WTC11 (cell line): ENCODE measurements at regions not wholly inside any gene's neighbourhood (a gene's known extent, or its start where the extent isn't known, plus 50 kb on each side); places are given as distances from the start of the nearest gene placed in this dataset.

ENCODE experiments used
- ATAC-seq: fragments of 200-7000 bp; cut with Tn5 transposase; 2 replicates; pipeline ENCODE4 v1.10.0; 2021; ENCODE audit warnings: mild to moderate bottlenecking, moderate library complexity
- CTCF ChIA-PET: fragments of 300-600 bp; sonication (Branson Sonifier 250); formaldehyde crosslinking; loops from one replicate; lab custom pipeline; 2021; ENCODE audit warnings: antibody characterized with exemption; lab: Charles Lee
- POLR2A ChIA-PET: fragments of 350-600 bp; sonication (Branson Sonifier 250); formaldehyde crosslinking; loops from one replicate; lab custom pipeline; 2021; ENCODE audit warnings: antibody characterized with exemption; lab: Charles Lee
- DNase-seq: peaks from one replicate; pipeline ENCODE4 v3.0.0; 2021; ENCODE audit warnings: low spot score
- H3K27ac Mint-ChIP-seq: 2 replicates; pipeline ENCODE4 v1.8.0; 2021; ENCODE audit warnings: mixed read lengths
- H3K27me3 Mint-ChIP-seq: 2 replicates; pipeline ENCODE4 v1.8.0; 2021; ENCODE audit warnings: low read depth, mild to moderate bottlenecking, moderate library complexity, mixed read lengths
- H3K36me3 Mint-ChIP-seq: 2 replicates; pipeline ENCODE4 v1.8.0; 2021; ENCODE audit warnings: mixed read lengths
- H3K4me1 Mint-ChIP-seq: 2 replicates; pipeline ENCODE4 v1.8.0; 2022; ENCODE audit warnings: mixed read lengths
- H3K4me3 Mint-ChIP-seq: 2 replicates; pipeline ENCODE4 v1.8.0; 2021; ENCODE audit warnings: mild to moderate bottlenecking, moderate library complexity, mixed read lengths
- H3K9me3 Mint-ChIP-seq: 2 replicates; pipeline ENCODE4 v1.8.0; 2021; ENCODE audit warnings: mixed read lengths
- CBFB ChIP-seq: sonication (generic); formaldehyde crosslinking; IDR thresholded peaks from 2 replicates; pipeline ENCODE4 v1.8.1; 2022; ENCODE audit warnings: mild to moderate bottlenecking, low read depth, missing genetic modification reagents
- CREB1 ChIP-seq: sonication (generic); formaldehyde crosslinking; IDR thresholded peaks from 2 replicates; pipeline ENCODE4 v1.8.0; 2023; ENCODE audit warnings: mild to moderate bottlenecking, missing genetic modification reagents
- FOXK1 ChIP-seq: sonication (generic); formaldehyde crosslinking; IDR thresholded peaks from 2 replicates; pipeline ENCODE4 v1.8.0; 2022; ENCODE audit warnings: mild to moderate bottlenecking, moderate library complexity, missing genetic modification reagents
- FOXP1 ChIP-seq: sonication (generic); formaldehyde crosslinking; IDR thresholded peaks from 2 replicates; pipeline ENCODE4 v1.8.0; 2022; ENCODE audit warnings: missing genetic modification reagents, mild to moderate bottlenecking, moderate library complexity, borderline replicate concordance
- NR2C2 ChIP-seq: sonication (generic); formaldehyde crosslinking; IDR thresholded peaks from 2 replicates; pipeline ENCODE4 v1.8.0; 2022; ENCODE audit warnings: mild to moderate bottlenecking, missing genetic modification reagents
- NR3C1 ChIP-seq: sonication (generic); formaldehyde crosslinking; conservative IDR thresholded peaks from 2 replicates; pipeline ENCODE4 v1.8.1; 2023; ENCODE audit warnings: low read depth, mild to moderate bottlenecking, missing genetic modification reagents
- SMAD3 ChIP-seq: sonication (generic); formaldehyde crosslinking; IDR thresholded peaks from 2 replicates; pipeline ENCODE4 v1.8.0; 2022; ENCODE audit warnings: missing genetic modification reagents, mild to moderate bottlenecking, borderline replicate concordance
- TEAD4 ChIP-seq: sonication (generic); formaldehyde crosslinking; IDR thresholded peaks from 2 replicates; pipeline ENCODE4 v1.8.0; 2022; ENCODE audit warnings: mild to moderate bottlenecking, missing genetic modification reagents
- TP53 ChIP-seq: sonication (generic); formaldehyde crosslinking; IDR thresholded peaks from 2 replicates; pipeline ENCODE4 v1.8.1; 2023; ENCODE audit warnings: mild to moderate bottlenecking, missing genetic modification reagents
- ZNF232 ChIP-seq: sonication (generic); formaldehyde crosslinking; IDR thresholded peaks from 2 replicates; pipeline ENCODE4 v1.8.0; 2022; ENCODE audit warnings: mild to moderate bottlenecking, missing genetic modification reagents
- TF ChIP-seq, protein P1 (sequence below): sonication (generic); formaldehyde crosslinking; IDR thresholded peaks from 2 replicates; pipeline ENCODE4 v1.8.0; 2022; ENCODE audit warnings: mild to moderate bottlenecking, missing genetic modification reagents
- TF ChIP-seq, protein P2 (sequence below): sonication (generic); formaldehyde crosslinking; conservative IDR thresholded peaks from 2 replicates; pipeline ENCODE4 v1.8.1; 2022; ENCODE audit warnings: mild to moderate bottlenecking, missing genetic modification reagents
- TF ChIP-seq, protein P3 (sequence below): sonication (generic); formaldehyde crosslinking; IDR thresholded peaks from 2 replicates; pipeline ENCODE4 v1.8.1; 2022; ENCODE audit warnings: mild to moderate bottlenecking, moderate library complexity, missing genetic modification reagents
- TF ChIP-seq, protein P4 (sequence below): fragments of 250-450 bp; sonication (Bioruptor Pico); IDR thresholded peaks from 2 replicates; pipeline ENCODE4 v1.9.0; 2021; ENCODE audit warnings: mild to moderate bottlenecking
- TF ChIP-seq, protein P5 (sequence below): sonication (generic); formaldehyde crosslinking; IDR thresholded peaks from 2 replicates; pipeline ENCODE4 v1.8.1; 2023; ENCODE audit warnings: mild to moderate bottlenecking, moderate library complexity, missing genetic modification reagents
- TF ChIP-seq, protein P6 (sequence below): sonication (generic); formaldehyde crosslinking; IDR thresholded peaks from 2 replicates; pipeline ENCODE4 v1.8.1; 2023; ENCODE audit warnings: mild to moderate bottlenecking, missing genetic modification reagents, moderate library complexity
- TF ChIP-seq, protein P7 (sequence below): fragments of 250-450 bp; sonication (Bioruptor Pico); IDR thresholded peaks from 2 replicates; pipeline ENCODE4 v1.8.0; 2021; ENCODE audit warnings: mild to moderate bottlenecking
- TF ChIP-seq, protein P8 (sequence below): fragments of 250-450 bp; sonication (Bioruptor Pico); conservative IDR thresholded peaks from 2 replicates; pipeline ENCODE4 v1.9.0; 2021; ENCODE audit warnings: mild to moderate bottlenecking

DNA sequence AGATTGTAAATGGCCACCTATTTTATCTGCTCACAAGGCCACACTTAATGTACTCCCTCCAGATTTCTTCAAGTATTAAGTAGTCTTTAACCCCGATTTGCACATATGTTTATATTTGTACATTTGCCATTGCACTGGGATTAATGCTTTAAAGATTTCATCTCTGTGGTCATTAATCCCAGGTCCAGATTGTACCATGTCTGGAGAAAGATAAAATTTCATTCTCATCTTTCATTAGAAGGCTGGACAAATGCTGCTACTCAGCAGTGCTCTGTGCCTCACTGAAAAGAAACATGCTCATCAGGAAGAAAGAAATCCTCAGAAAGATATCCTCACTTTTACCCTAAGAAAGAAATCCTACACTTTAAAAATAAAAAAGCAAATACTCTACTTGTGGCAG is 62.5 kb upstream of the LRRC3B start:
- Mint-ChIP-seq H3K27ac (no peak overlapping the region), H3K4me3 (no peak overlapping the region), H3K4me1 (peaks cover 3% of the 10 kb centered on the region; the same call in 1 of the 2 replicates), H3K27me3 (no peaks in the 10 kb centered on the region), H3K36me3 (no peaks in the 10 kb centered on the region), H3K9me3 (no peaks in the 10 kb centered on the region)
- POLR2A ChIA-PET: no interaction called here
- ATAC-seq: no peak
- TF ChIP-seq, protein P1, sequence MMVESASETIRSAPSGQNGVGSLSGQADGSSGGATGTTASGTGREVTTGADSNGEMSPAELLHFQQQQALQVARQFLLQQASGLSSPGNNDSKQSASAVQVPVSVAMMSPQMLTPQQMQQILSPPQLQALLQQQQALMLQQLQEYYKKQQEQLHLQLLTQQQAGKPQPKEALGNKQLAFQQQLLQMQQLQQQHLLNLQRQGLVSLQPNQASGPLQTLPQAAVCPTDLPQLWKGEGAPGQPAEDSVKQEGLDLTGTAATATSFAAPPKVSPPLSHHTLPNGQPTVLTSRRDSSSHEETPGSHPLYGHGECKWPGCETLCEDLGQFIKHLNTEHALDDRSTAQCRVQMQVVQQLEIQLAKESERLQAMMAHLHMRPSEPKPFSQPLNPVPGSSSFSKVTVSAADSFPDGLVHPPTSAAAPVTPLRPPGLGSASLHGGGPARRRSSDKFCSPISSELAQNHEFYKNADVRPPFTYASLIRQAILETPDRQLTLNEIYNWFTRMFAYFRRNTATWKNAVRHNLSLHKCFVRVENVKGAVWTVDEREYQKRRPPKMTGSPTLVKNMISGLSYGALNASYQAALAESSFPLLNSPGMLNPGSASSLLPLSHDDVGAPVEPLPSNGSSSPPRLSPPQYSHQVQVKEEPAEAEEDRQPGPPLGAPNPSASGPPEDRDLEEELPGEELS: no peak
- TF ChIP-seq CREB1 (CRISPR knock-in tag) (no peak), NR3C1 (CRISPR knock-in tag) (no peak), ZNF232 (CRISPR knock-in tag) (no peak), SMAD3 (CRISPR knock-in tag) (no peak), TEAD4 (no peak), TP53 (no peak), NR2C2 (CRISPR knock-in tag) (no peak), CBFB (no peak), FOXK1 (CRISPR knock-in tag) (no peak), FOXP1 (CRISPR knock-in tag) (no peak)
- TF ChIP-seq, protein P2, sequence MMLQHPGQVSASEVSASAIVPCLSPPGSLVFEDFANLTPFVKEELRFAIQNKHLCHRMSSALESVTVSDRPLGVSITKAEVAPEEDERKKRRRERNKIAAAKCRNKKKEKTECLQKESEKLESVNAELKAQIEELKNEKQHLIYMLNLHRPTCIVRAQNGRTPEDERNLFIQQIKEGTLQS (CRISPR knock-in tag): no peak
- TF ChIP-seq, protein P3, sequence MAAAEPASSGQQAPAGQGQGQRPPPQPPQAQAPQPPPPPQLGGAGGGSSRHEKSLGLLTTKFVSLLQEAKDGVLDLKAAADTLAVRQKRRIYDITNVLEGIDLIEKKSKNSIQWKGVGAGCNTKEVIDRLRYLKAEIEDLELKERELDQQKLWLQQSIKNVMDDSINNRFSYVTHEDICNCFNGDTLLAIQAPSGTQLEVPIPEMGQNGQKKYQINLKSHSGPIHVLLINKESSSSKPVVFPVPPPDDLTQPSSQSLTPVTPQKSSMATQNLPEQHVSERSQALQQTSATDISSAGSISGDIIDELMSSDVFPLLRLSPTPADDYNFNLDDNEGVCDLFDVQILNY (CRISPR knock-in tag): no peak
- TF ChIP-seq, protein P4, sequence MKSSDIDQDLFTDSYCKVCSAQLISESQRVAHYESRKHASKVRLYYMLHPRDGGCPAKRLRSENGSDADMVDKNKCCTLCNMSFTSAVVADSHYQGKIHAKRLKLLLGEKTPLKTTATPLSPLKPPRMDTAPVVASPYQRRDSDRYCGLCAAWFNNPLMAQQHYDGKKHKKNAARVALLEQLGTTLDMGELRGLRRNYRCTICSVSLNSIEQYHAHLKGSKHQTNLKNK (CRISPR knock-in tag): no peak
- TF ChIP-seq, protein P5, sequence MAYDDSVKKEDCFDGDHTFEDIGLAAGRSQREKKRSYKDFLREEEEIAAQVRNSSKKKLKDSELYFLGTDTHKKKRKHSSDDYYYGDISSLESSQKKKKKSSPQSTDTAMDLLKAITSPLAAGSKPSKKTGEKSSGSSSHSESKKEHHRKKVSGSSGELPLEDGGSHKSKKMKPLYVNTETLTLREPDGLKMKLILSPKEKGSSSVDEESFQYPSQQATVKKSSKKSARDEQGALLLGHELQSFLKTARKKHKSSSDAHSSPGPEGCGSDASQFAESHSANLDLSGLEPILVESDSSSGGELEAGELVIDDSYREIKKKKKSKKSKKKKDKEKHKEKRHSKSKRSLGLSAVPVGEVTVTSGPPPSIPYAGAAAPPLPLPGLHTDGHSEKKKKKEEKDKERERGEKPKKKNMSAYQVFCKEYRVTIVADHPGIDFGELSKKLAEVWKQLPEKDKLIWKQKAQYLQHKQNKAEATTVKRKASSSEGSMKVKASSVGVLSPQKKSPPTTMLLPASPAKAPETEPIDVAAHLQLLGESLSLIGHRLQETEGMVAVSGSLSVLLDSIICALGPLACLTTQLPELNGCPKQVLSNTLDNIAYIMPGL (CRISPR knock-in tag): no peak
- TF ChIP-seq, protein P6, sequence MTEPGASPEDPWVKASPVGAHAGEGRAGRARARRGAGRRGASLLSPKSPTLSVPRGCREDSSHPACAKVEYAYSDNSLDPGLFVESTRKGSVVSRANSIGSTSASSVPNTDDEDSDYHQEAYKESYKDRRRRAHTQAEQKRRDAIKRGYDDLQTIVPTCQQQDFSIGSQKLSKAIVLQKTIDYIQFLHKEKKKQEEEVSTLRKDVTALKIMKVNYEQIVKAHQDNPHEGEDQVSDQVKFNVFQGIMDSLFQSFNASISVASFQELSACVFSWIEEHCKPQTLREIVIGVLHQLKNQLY (CRISPR knock-in tag): no peak
- TF ChIP-seq, protein P7, sequence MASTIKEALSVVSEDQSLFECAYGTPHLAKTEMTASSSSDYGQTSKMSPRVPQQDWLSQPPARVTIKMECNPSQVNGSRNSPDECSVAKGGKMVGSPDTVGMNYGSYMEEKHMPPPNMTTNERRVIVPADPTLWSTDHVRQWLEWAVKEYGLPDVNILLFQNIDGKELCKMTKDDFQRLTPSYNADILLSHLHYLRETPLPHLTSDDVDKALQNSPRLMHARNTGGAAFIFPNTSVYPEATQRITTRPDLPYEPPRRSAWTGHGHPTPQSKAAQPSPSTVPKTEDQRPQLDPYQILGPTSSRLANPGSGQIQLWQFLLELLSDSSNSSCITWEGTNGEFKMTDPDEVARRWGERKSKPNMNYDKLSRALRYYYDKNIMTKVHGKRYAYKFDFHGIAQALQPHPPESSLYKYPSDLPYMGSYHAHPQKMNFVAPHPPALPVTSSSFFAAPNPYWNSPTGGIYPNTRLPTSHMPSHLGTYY (CRISPR knock-in tag): no peak
- TF ChIP-seq, protein P8, sequence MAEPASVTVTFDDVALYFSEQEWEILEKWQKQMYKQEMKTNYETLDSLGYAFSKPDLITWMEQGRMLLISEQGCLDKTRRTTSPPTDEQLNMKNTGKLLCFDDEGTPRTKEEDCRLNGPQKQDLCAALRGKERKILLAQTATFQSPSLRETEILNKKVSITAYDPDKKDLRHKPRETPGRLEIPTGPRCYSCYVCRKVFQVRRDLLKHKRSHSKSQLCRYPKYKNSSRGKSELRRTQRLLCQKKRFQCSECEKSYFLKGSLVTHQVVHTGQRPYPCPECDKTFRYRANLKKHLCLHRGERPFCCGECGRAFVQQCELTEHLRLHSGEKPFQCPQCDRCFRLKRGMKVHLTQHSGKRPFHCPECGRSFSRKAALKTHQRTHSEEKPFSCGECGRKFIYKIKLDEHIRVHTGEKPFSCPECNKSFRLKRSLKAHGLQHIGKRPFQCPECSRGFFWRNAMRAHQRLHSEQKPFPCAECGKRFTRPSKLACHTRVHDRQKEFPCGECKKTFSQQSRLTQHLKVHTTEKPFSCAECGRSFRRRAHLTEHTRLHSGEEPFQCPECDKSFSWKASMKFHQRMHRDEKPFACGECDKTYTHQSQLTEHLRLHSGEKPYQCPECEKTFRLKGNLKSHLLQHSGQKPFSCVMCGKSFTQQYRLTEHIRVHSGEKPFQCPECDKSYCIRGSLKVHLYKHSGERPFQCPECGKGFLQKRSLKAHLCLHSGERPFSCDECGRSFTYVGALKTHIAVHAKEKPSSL (CRISPR knock-in tag): no peak
- DNase-seq: no peak
- CTCF ChIA-PET: no interaction called here
